Mucosa of rectum (tissue), 2 donors: ENCODE measurements at regions not wholly inside any gene's neighbourhood (a gene's known extent, or its start where the extent isn't known, plus 50 kb on each side); places are given as distances from the start of the nearest gene placed in this dataset.

Experiments used
- H3K27ac ChIP-seq, 2 donors: one replicate each; pipeline ENCODE4 v1.7.0; 2013; ENCODE audit warnings: inconsistent platforms in 2 of 2, low read depth in 2 of 2, low read length in 2 of 2
- H3K27me3 ChIP-seq, 2 donors: one replicate each; pipeline ENCODE4 v1.7.0; 2013; ENCODE audit warnings: low read length in 2 of 2; ENCODE audit not compliant: control insufficient read depth in 2 of 2, insufficient read depth in 2 of 2
- H3K36me3 ChIP-seq, 2 donors: one replicate each; pipeline ENCODE4 v1.7.0; 2013; ENCODE audit warnings: low read length in 2 of 2; ENCODE audit not compliant: control insufficient read depth in 2 of 2, insufficient read depth in 2 of 2
- H3K4me1 ChIP-seq, 2 donors: one replicate each; pipeline ENCODE4 v1.7.0; 2013; ENCODE audit warnings: low read length in 2 of 2, mild to moderate bottlenecking in 1 of 2; ENCODE audit not compliant: control insufficient read depth in 2 of 2, insufficient read depth in 2 of 2
- H3K4me3 ChIP-seq, 2 donors: one replicate each; pipeline ENCODE4 v1.7.0; 2013; ENCODE audit warnings: low read length in 2 of 2
- H3K9ac ChIP-seq, 2 donors: one replicate each; pipeline ENCODE4 v1.7.0; 2013; ENCODE audit warnings: low read length in 2 of 2, low read depth in 1 of 2, mild to moderate bottlenecking in 1 of 2
- H3K9me3 ChIP-seq, 2 donors: one replicate each; pipeline ENCODE4 v1.7.0; 2013; ENCODE audit warnings: low read length in 2 of 2; ENCODE audit not compliant: control insufficient read depth in 2 of 2
- donor health status: healthy.
- donor health status: Normal muscosa, but diverticular disease.

DNA sequence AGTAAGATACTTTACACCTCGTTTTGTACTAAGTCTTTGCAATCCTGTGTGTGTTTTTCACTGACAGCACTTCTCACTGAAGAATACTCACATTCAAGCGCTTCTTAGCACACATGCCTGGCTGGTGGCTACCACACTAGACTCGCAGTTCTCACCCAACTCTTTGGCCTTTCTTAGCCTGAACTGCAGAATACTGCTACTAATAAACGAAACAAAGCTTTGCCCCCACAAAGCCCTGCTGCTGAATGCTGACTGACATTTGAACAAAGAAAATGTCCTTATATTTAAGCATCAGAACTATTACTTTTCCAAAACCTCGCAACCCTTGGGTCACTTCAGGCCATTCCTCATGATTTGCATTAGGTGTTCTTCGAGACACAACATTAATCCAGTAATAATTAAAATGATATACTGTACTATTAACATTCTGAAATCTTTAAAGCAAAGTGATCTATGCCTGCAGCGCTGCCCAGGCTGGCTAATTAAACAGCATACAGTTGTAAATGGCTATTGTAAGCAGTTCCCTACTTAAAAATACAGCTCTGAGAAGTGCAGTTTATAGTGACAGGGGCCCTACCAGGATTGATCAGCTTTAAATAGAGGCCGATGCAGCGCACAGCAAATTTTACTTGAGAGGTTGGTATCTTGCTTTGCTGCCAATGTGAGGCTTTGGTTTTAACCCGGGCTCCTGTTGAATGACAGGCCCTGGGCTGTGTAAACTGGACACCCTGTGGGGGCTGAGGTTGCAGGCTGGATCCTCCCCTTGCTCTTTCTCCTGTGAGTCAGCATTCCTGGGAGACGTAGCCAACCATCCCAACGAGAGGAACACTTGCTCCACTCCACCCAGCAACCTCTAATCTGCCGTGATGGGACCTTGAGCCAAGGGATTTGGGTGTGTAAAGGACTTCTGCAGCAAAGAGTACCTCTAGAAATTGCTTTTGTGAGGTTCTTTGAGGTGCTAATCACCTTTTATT, 899.0 kb downstream of the TFAP2A start:
- Histone ChIP-seq H3K27ac (no peak overlapping the region), H3K4me3 (no peak overlapping the region), H3K4me1 (no peaks in the 10 kb centered on the region), H3K27me3 (no peaks in the 10 kb centered on the region), H3K9me3 (no peaks in the 10 kb centered on the region), H3K36me3 (no peaks in the 10 kb centered on the region), H3K9ac (no peak overlapping the region)

- Histone ChIP-seq H3K36me3 (no peaks in the 10 kb centered on the region), H3K4me3 (no peak overlapping the region), H3K9me3 (no peaks in the 10 kb centered on the region), H3K27ac (no peak overlapping the region), H3K27me3 (no peaks in the 10 kb centered on the region), H3K4me1 (no peaks in the 10 kb centered on the region), H3K9ac (no peak overlapping the region)
These were observed 900.7 kb downstream of the TFAP2A start for GRCh38 chr6:9514146-9514545.

- Histone ChIP-seq H3K36me3 (no peaks in the 10 kb centered on the region), H3K27ac (no peak overlapping the region), H3K9me3 (no peaks in the 10 kb centered on the region), H3K4me3 (no peak overlapping the region), H3K27me3 (no peaks in the 10 kb centered on the region), H3K4me1 (no peaks in the 10 kb centered on the region), H3K9ac (no peak overlapping the region)
These were observed 903.7 kb downstream of the TFAP2A start for GRCh38 chr6:9511157-9511556.

DNA sequence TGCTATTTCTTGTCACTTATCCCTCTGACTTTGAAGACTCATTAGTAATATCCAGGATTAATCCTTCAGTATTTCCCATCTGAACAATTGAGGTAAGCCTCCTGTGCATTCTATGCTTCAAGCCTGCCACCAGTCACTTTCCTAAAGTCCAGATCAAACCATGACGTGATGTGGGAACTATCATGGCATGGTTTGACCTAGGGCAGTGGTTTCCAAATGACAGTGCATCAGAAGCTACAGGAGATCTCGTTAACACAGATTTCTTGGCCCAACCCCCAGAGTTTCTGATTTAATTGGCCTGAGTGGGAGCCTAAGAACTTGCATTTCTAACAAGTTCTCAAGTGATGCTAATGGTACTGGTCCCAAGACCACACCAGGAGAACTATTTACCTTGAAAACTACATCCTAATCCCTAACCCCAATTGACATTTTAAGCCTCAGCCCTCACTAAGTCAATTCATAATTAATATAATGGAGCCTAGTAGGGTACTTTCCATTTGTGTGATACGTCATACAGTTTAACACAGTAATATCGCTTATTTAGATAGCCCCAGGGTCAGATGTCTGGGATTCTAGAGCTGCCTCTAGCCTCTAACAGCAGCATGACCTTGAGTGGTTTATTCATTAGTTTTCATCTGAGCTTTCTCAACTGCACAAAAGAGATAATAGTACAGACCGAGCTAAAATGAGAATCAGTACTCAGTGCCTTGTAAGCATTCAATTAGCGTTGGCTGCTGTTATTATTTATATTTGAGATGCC, 907.6 kb downstream of the TFAP2A start:
- Histone ChIP-seq H3K9me3 (peaks cover 0 to 2% of the 10 kb centered on the region in 2 donors), H3K4me3 (no peak overlapping the region), H3K9ac (no peak overlapping the region), H3K36me3 (no peaks in the 10 kb centered on the region), H3K27ac (no peak overlapping the region), H3K27me3 (no peaks in the 10 kb centered on the region), H3K4me1 (no peaks in the 10 kb centered on the region)

DNA sequence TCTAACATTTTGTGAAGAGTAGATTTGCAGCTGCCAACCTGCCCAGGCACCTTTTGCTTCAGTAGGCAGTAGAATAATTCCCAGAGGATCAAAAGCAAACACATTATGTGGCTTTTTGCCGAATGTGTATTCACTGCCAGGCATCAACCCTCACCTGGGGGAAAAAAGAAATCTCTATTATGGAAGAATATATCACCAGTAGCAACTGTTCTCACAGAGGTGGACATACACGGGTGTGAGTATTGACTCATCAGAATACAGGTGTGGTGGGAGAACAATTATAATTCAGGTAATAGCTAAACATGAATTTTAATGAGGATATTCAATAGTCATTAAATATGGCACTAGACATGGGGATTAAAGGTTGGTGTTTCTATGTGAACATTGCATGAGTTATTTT, 910.7 kb downstream of the TFAP2A start:
- Histone ChIP-seq H3K27me3 (no peaks in the 10 kb centered on the region), H3K36me3 (no peaks in the 10 kb centered on the region)

DNA sequence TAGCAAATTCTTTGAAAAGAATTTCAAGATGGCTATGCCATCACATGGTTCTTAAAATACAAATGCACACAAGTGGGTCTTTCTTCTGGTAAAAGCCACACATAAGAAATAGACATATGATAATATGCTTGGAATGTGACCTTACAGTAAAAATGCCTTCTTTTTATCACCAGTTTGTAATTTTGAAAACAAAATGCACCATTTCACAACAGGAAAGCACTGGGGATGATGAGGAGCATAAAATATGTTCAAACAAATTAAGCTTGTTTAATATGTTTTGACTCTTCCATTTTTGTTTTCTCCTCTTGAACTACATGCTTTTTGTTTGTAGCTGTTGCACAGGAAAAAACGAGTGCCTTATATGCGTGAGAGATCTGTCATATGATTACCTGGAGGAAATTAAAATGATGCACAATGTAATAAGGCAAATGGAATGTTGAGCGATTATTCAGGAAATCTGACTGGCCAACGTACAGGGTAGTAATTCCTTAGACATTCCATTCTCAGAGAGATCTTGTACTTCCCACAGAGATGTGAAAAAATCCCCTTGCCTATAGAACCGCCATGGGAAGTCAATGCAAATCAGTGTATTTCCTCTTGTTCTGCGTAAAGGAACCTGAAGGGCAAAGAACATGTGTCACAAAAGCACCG, 911.6 kb downstream of the TFAP2A start:
- H3K9me3 ChIP-seq = peaks cover 0 to 2% of the 10 kb centered on the region in 2 donors
- no peaks in the 10 kb centered on the region for H3K27me3 ChIP-seq
- no peak overlapping the region for H3K27ac ChIP-seq
- no peaks in the 10 kb centered on the region for H3K4me1 ChIP-seq
- no peaks in the 10 kb centered on the region for H3K36me3 ChIP-seq
- H3K4me3 ChIP-seq = no peak overlapping the region
- H3K9ac ChIP-seq = no peak overlapping the region

More for the DNA sequence above, 910.7 kb downstream of the TFAP2A start:
- Histone ChIP-seq H3K9ac (no peak overlapping the region), H3K4me3 (no peak overlapping the region), H3K9me3 (peaks cover 0 to 2% of the 10 kb centered on the region in 2 donors), H3K4me1 (no peaks in the 10 kb centered on the region), H3K27ac (no peak overlapping the region)

- Histone ChIP-seq H3K4me3 (no peak overlapping the region), H3K36me3 (no peaks in the 10 kb centered on the region), H3K9me3 (peaks cover 0 to 2% of the 10 kb centered on the region in 2 donors), H3K9ac (no peak overlapping the region), H3K27me3 (no peaks in the 10 kb centered on the region), H3K4me1 (no peaks in the 10 kb centered on the region), H3K27ac (no peak overlapping the region)
These were observed 915.2 kb downstream of the TFAP2A start for GRCh38 chr6:9499709-9500108.

DNA sequence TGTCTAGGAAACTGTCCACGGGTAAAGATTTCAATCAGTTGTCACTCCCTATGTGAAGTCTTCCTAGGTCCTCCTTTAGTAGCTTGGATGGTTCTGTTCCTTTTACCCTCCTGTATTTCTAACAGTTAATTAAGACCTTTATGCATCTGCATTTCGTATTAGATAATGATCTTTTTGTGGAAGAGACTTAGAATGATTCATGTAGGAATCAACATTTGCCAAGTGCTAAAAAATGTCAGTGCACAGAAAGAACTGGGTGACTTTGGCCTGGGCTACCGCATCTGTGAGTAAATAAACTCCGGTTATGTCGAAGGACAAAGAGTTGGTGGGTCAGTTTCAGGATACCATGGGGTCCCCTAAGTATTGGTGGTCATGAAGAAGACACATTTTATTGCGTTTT, 918.0 kb downstream of the TFAP2A start:
- H3K4me3 ChIP-seq = no peak overlapping the region
- no peaks in the 10 kb centered on the region for H3K27me3 ChIP-seq
- H3K36me3 ChIP-seq = no peaks in the 10 kb centered on the region
- no peaks in the 10 kb centered on the region for H3K4me1 ChIP-seq
- H3K27ac ChIP-seq = no peak overlapping the region
- no peak overlapping the region for H3K9ac ChIP-seq
- no peaks in the 10 kb centered on the region for H3K9me3 ChIP-seq

DNA sequence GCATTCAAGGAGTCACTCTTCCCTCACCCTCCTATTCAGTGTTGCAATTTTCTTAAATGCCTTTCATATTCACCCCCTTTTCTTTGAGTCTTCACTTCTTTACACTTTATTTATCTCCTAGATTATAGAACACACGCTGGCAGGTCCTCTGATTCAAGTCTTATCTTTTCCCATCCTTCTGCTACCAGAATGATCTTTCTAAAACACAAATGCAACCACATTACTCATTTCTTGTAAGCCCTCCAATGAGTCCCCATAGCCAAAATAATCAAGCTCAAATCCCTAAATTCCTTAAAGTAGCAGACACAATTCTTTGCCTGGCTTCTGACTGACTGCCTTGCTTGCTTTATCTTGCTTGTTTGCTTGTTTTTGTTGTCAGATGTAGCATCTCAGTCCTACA, 920.0 kb downstream of the TFAP2A start:
- Histone ChIP-seq H3K27ac (no peak overlapping the region), H3K4me3 (no peak overlapping the region), H3K9me3 (no peaks in the 10 kb centered on the region), H3K9ac (no peak overlapping the region), H3K27me3 (no peaks in the 10 kb centered on the region), H3K36me3 (no peaks in the 10 kb centered on the region), H3K4me1 (no peaks in the 10 kb centered on the region)

GRCh38 chr6:9492790-9493189, 922.1 kb downstream of the TFAP2A start:
- Histone ChIP-seq H3K36me3 (no peaks in the 10 kb centered on the region), H3K4me3 (no peak overlapping the region), H3K27me3 (no peaks in the 10 kb centered on the region), H3K4me1 (no peaks in the 10 kb centered on the region), H3K9me3 (no peaks in the 10 kb centered on the region), H3K27ac (no peak overlapping the region), H3K9ac (no peak overlapping the region)
